Endodermal cell (in vitro differentiated cells): ENCODE measurements at regions not wholly inside any gene's neighbourhood (a gene's known extent, or its start where the extent isn't known, plus 50 kb on each side); places are given as distances from the start of the nearest gene placed in this dataset.

Source experiments
- DNase-seq: peaks from one replicate; pipeline ENCODE4 v3.0.0-alpha.2; 2017
- H3K27ac ChIP-seq: 2 replicates; pipeline ENCODE4 v1.5.1; 2013; ENCODE audit warnings: mild to moderate bottlenecking, low read depth, low read length, moderate library complexity
- H3K27me3 ChIP-seq: 2 replicates; pipeline ENCODE4 v1.6.1; 2013; ENCODE audit warnings: mild to moderate bottlenecking, low read length, moderate library complexity; ENCODE audit not compliant: insufficient read depth, control insufficient read depth, poor library complexity, severe bottlenecking
- H3K36me3 ChIP-seq: 2 replicates; pipeline ENCODE4 v1.7.0; 2013; ENCODE audit warnings: mild to moderate bottlenecking, low read length, moderate library complexity; ENCODE audit not compliant: control insufficient read depth, insufficient read depth
- H3K4me1 ChIP-seq: one replicate; pipeline ENCODE4 v1.7.0; 2013; ENCODE audit warnings: low read length; ENCODE audit not compliant: control insufficient read depth, insufficient read depth
- H3K4me3 ChIP-seq: 2 replicates; pipeline ENCODE4 v1.5.1; 2013; ENCODE audit warnings: mild to moderate bottlenecking, low read length, moderate library complexity
- H3K9ac ChIP-seq: 2 replicates; pipeline ENCODE4 v1.6.1; 2013; ENCODE audit warnings: mild to moderate bottlenecking, low read length, moderate library complexity; ENCODE audit not compliant: poor library complexity, severe bottlenecking; ENCODE audit errors: extremely low read depth
- H3K9me3 ChIP-seq: 2 replicates; pipeline ENCODE4 v1.6.1; 2013; ENCODE audit warnings: mild to moderate bottlenecking, low read length, moderate library complexity; ENCODE audit not compliant: control insufficient read depth
- H3K27ac Mint-ChIP-seq: 2 replicates; pipeline ENCODE4 v1.8.0; 2020; ENCODE audit warnings: mixed read lengths
- H3K27me3 Mint-ChIP-seq: 2 replicates; pipeline ENCODE4 v1.8.0; 2021; ENCODE audit warnings: mild to moderate bottlenecking, mixed read lengths; ENCODE audit not compliant: insufficient read depth
- H3K36me3 Mint-ChIP-seq: 2 replicates; pipeline ENCODE4 v1.8.0; 2020; ENCODE audit warnings: low read depth, mixed read lengths
- H3K4me1 Mint-ChIP-seq: 2 replicates; pipeline ENCODE4 v1.8.0; 2020; ENCODE audit warnings: mixed read lengths
- H3K4me3 Mint-ChIP-seq: 2 replicates; pipeline ENCODE4 v1.8.0; 2020; ENCODE audit warnings: mild to moderate bottlenecking, moderate library complexity, mixed read lengths
- H3K9me3 Mint-ChIP-seq: 2 replicates; pipeline ENCODE4 v1.8.0; 2020; ENCODE audit warnings: mild to moderate bottlenecking, mixed read lengths
- CTCF ChIP-seq: fragments of 200-600 bp; sonication (generic); conservative IDR thresholded peaks from 2 replicates; pipeline ENCODE4 v1.5.0; 2021; ENCODE audit warnings: antibody characterized with exemption, mild to moderate bottlenecking
- WGBS, 2 experiments: methylation state at CpG; one replicate each; pipeline versions ENCODE4 v1.1.5 to v1.1.7; 2013; ENCODE audit warnings: missing lambda C conversion rate in 2 of 2, mixed read lengths in 1 of 2; ENCODE audit not compliant: insufficient coverage in 1 of 2, insufficient read length in 1 of 2; 5-methylcytosine and 5-hydroxymethylcytosine counted together

GRCh38 chr4:123073650-123074049 is 151.3 kb upstream of the NUDT6 start:
- Mint-ChIP-seq H3K36me3 (peaks cover 2% of the 10 kb centered on the region), H3K27me3 (no peaks in the 10 kb centered on the region), H3K4me3 (no peak overlapping the region), H3K4me1 (no peaks in the 10 kb centered on the region), H3K27ac (no peak overlapping the region), H3K9me3 (no peaks in the 10 kb centered on the region)
- no peak overlapping the region for H3K9ac ChIP-seq
- no peaks in the 10 kb centered on the region for H3K9me3 ChIP-seq
- no peak for DNase-seq
- H3K27ac ChIP-seq = no peak overlapping the region
- no peak overlapping the region for H3K4me3 ChIP-seq
- H3K4me1 ChIP-seq = no peaks in the 10 kb centered on the region
- H3K27me3 ChIP-seq = no peaks in the 10 kb centered on the region
- TF ChIP-seq CTCF = no peak
- 75 to 92% methylated on average over 2 of the region's 2 CpGs for WGBS, 2 experiments
- no peaks in the 10 kb centered on the region for H3K36me3 ChIP-seq

- Histone ChIP-seq H3K9ac (no peak overlapping the region), H3K27ac (no peak overlapping the region), H3K9me3 (no peaks in the 10 kb centered on the region), H3K27me3 (no peaks in the 10 kb centered on the region), H3K4me1 (no peaks in the 10 kb centered on the region), H3K36me3 (no peaks in the 10 kb centered on the region), H3K4me3 (no peak overlapping the region)
- 100% methylated on average over 1 to 2 of the region's 2 CpGs for WGBS, 2 experiments
- Mint-ChIP-seq H3K36me3 (peaks cover 9% of the 10 kb centered on the region), H3K9me3 (no peaks in the 10 kb centered on the region), H3K4me3 (no peak overlapping the region), H3K27ac (no peak overlapping the region), H3K27me3 (no peaks in the 10 kb centered on the region), H3K4me1 (no peaks in the 10 kb centered on the region)
- no peak for DNase-seq
- TF ChIP-seq CTCF = no peak
Observed at GRCh38 chr4:123077330-123077729, 154.9 kb upstream of the NUDT6 start.

GRCh38 chr4:123081971-123082370 is 159.6 kb upstream of the NUDT6 start:
- Histone ChIP-seq H3K4me1 (no peaks in the 10 kb centered on the region), H3K27me3 (no peaks in the 10 kb centered on the region), H3K9me3 (no peaks in the 10 kb centered on the region), H3K36me3 (no peaks in the 10 kb centered on the region), H3K4me3 (no peak overlapping the region), H3K27ac (no peak overlapping the region), H3K9ac (no peak overlapping the region)
- no peaks in the 10 kb centered on the region for H3K4me1 Mint-ChIP-seq
- no peak for DNase-seq
- H3K4me3 Mint-ChIP-seq = no peak overlapping the region
- no peaks in the 10 kb centered on the region for H3K27me3 Mint-ChIP-seq
- no peak for TF ChIP-seq CTCF
- H3K27ac Mint-ChIP-seq = no peak overlapping the region
- H3K9me3 Mint-ChIP-seq = no peaks in the 10 kb centered on the region
- 89% methylated on average over 3 of the region's 3 CpGs; no CpG with 5 or more reads in 1 of the 2 experiments for WGBS, 2 experiments
- peaks cover 9% of the 10 kb centered on the region for H3K36me3 Mint-ChIP-seq
